ENCODE measurements at regions not wholly inside any gene's neighbourhood (a gene's known extent, or its start where the extent isn't known, plus 50 kb on each side); places are given as distances from the start of the nearest gene placed in this dataset.

DNA sequence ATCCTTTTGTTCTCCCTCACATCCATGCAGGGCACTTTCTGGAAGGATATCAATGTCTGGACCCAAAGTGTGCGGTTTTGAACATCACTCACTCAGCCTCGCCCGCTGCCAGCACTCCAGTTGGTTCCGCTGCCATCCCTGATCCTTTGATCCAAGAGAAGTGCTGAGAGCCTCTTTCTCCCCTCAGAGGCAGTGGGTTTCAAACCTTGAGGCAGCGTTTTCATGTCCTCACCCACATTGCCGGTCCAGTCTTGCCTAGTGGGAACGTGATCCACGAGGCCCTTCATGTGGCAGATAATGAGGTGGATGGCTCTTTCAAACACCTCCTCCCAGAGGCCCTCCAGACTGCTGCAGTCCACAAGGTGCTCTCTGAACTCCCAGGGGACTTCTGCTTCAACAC, 122.2 kb downstream of the ACTL8 start:
- Histone ChIP-seq H3K9ac (no peak overlapping the region), H3K4me1 (no peaks in the 10 kb centered on the region), H3K4me2 (ENCODE audit: low read length) (no peak overlapping the region), H3K36me3 (ENCODE audit: control insufficient read depth, insufficient read depth, low read length) (no peaks in the 10 kb centered on the region), H3K27ac (no peak overlapping the region), H3K27me3 (ENCODE audit: control insufficient read depth, insufficient read depth, low read length) (no peaks in the 10 kb centered on the region), H3K9me3 (ENCODE audit: control insufficient read depth, low read length) (no peaks in the 10 kb centered on the region), H3K79me2 (no peaks in the 10 kb centered on the region), H2AFZ (no peak overlapping the region), H3K4me3 (ENCODE audit: low read depth, low read length) (no peak overlapping the region)
- TF ChIP-seq, protein P1, sequence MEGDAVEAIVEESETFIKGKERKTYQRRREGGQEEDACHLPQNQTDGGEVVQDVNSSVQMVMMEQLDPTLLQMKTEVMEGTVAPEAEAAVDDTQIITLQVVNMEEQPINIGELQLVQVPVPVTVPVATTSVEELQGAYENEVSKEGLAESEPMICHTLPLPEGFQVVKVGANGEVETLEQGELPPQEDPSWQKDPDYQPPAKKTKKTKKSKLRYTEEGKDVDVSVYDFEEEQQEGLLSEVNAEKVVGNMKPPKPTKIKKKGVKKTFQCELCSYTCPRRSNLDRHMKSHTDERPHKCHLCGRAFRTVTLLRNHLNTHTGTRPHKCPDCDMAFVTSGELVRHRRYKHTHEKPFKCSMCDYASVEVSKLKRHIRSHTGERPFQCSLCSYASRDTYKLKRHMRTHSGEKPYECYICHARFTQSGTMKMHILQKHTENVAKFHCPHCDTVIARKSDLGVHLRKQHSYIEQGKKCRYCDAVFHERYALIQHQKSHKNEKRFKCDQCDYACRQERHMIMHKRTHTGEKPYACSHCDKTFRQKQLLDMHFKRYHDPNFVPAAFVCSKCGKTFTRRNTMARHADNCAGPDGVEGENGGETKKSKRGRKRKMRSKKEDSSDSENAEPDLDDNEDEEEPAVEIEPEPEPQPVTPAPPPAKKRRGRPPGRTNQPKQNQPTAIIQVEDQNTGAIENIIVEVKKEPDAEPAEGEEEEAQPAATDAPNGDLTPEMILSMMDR (IDR thresholded peaks at IDR 0.05): no peak

DNA sequence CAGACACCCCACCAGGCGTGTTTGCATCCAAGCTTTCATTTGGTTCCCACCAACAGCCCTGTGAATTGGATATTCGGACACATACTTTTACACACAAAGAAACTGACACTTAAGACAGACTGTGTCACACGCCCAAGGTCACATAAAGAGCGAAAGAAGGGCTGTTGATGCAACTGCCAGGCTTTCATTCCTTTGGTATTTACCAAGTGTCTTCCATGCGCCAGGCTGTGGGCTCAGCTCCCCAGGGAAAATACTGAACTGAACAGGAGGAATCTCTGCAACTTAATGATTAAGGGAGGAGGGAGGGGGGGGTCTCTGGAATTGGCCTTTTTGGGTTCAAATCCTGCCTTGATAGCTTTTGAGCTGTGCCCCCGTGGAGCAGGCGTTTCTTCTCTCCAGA, 122.8 kb downstream of the ACTL8 start:
- Histone ChIP-seq H3K4me2 (ENCODE audit: low read length) (no peak overlapping the region), H3K79me2 (no peaks in the 10 kb centered on the region), H3K9ac (no peak overlapping the region), H2AFZ (no peak overlapping the region), H3K9me3 (ENCODE audit: control insufficient read depth, low read length) (no peaks in the 10 kb centered on the region), H3K4me3 (ENCODE audit: low read depth, low read length) (no peak overlapping the region), H3K27ac (no peak overlapping the region), H3K36me3 (ENCODE audit: control insufficient read depth, insufficient read depth, low read length) (no peaks in the 10 kb centered on the region), H3K27me3 (ENCODE audit: control insufficient read depth, insufficient read depth, low read length) (no peaks in the 10 kb centered on the region), H3K4me1 (no peaks in the 10 kb centered on the region)
- TF ChIP-seq, protein P1 (IDR thresholded peaks at IDR 0.05): no peak

DNA sequence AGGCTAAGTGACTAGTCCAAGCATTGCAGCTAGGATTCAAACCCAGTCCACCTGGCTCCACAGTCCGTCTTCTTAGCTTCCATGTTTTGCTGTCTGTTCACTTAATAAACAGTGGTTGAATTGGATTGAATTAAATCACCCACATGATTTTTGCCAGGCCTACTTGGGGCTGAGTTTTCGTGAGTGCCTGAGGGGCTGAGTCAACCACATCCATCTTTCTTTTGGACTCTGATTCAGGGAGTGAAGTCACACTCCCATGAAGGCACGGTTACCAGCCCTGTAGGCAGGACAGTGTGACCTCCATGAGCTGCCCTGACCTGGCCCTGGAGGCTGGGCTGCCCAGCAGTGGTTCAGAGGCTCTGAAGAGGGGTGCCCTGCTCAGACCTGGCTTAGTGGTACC, 123.7 kb downstream of the ACTL8 start:
- H3K27ac ChIP-seq: no peak overlapping the region
- no peaks in the 10 kb centered on the region for H3K36me3 ChIP-seq (ENCODE audit: control insufficient read depth, insufficient read depth, low read length)
- no peaks in the 10 kb centered on the region for H3K79me2 ChIP-seq
- H3K4me2 ChIP-seq (ENCODE audit: low read length): no peak overlapping the region
- TF ChIP-seq, protein P1 (IDR thresholded peaks at IDR 0.05): no peak
- no peaks in the 10 kb centered on the region for H3K27me3 ChIP-seq (ENCODE audit: control insufficient read depth, insufficient read depth, low read length)
- no peaks in the 10 kb centered on the region for H3K4me1 ChIP-seq
- no peak overlapping the region for H3K4me3 ChIP-seq (ENCODE audit: low read depth, low read length)
- H3K9me3 ChIP-seq (ENCODE audit: control insufficient read depth, low read length): no peaks in the 10 kb centered on the region
- H3K9ac ChIP-seq: no peak overlapping the region
- H2AFZ ChIP-seq: no peak overlapping the region

DNA sequence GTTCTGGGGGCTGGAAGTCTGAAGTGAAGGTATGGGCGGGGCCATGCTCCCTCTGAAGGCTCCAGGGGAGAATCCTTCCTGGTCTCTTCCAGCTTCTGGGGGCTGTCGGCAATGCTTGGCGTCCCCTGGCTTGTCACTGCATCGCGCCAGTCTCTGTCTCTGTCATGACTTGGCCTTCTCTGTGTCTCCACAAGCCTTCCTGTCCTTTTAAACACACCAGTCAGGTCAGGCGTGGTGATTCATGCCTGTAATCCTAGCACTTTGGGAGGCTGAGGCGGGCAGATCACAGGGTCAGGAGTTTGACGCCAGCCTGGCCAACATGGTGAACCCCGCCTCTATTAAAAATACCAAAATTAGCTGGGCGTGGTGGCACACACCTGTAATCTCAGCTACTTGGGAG, 125.3 kb downstream of the ACTL8 start:
- H2AFZ ChIP-seq: no peak overlapping the region
- H3K27me3 ChIP-seq (ENCODE audit: control insufficient read depth, insufficient read depth, low read length): no peaks in the 10 kb centered on the region
- no peaks in the 10 kb centered on the region for H3K79me2 ChIP-seq
- H3K27ac ChIP-seq: no peak overlapping the region
- no peaks in the 10 kb centered on the region for H3K9me3 ChIP-seq (ENCODE audit: control insufficient read depth, low read length)
- no peak overlapping the region for H3K9ac ChIP-seq
- H3K4me2 ChIP-seq (ENCODE audit: low read length): no peak overlapping the region
- H3K36me3 ChIP-seq (ENCODE audit: control insufficient read depth, insufficient read depth, low read length): no peaks in the 10 kb centered on the region
- TF ChIP-seq, protein P1 (IDR thresholded peaks at IDR 0.05): no peak
- no peaks in the 10 kb centered on the region for H3K4me1 ChIP-seq
- no peak overlapping the region for H3K4me3 ChIP-seq (ENCODE audit: low read depth, low read length)

GRCh38 chr1:17881761-17882160, 126.6 kb downstream of the ACTL8 start:
- TF ChIP-seq, protein P1 (IDR thresholded peaks at IDR 0.05): no peak
- no peak overlapping the region for H3K9ac ChIP-seq
- no peak overlapping the region for H3K4me3 ChIP-seq (ENCODE audit: low read depth, low read length)
- H3K4me1 ChIP-seq: no peaks in the 10 kb centered on the region
- no peaks in the 10 kb centered on the region for H3K27me3 ChIP-seq (ENCODE audit: control insufficient read depth, insufficient read depth, low read length)
- H3K4me2 ChIP-seq (ENCODE audit: low read length): no peak overlapping the region
- H3K36me3 ChIP-seq (ENCODE audit: control insufficient read depth, insufficient read depth, low read length): no peaks in the 10 kb centered on the region
- H2AFZ ChIP-seq: no peak overlapping the region
- no peak overlapping the region for H3K27ac ChIP-seq
- no peaks in the 10 kb centered on the region for H3K9me3 ChIP-seq (ENCODE audit: control insufficient read depth, low read length)
- no peaks in the 10 kb centered on the region for H3K79me2 ChIP-seq

All from parathyroid adenoma (tissue), 2 donors.